HEK293T (cell line): ENCODE measurements at regions not wholly inside any gene's neighbourhood (a gene's known extent, or its start where the extent isn't known, plus 50 kb on each side); places are given as distances from the start of the nearest gene placed in this dataset.

Source experiments
- ARNT ChIP-seq: fragments of 450-650 bp; IDR thresholded peaks from 2 replicates; pipeline ENCODE4 v1.6.1; 2017; ENCODE audit warnings: mild to moderate bottlenecking
- ELF4 ChIP-seq: fragments of 450-650 bp; IDR thresholded peaks from 2 replicates; pipeline ENCODE4 v1.6.1; 2017; ENCODE audit warnings: antibody characterized with exemption
- FOXA1 ChIP-seq: fragments of 450-650 bp; IDR thresholded peaks from 2 replicates; pipeline ENCODE4 v1.6.1; 2016; ENCODE audit warnings: mild to moderate bottlenecking
- FOXM1 ChIP-seq: fragments of 450-650 bp; IDR thresholded peaks from 2 replicates; pipeline ENCODE4 v1.6.1; 2017; ENCODE audit warnings: mild to moderate bottlenecking, borderline replicate concordance
- HDGF ChIP-seq: fragments of 450-650 bp; IDR thresholded peaks from 2 replicates; pipeline ENCODE4 v1.6.1; 2017; ENCODE audit warnings: antibody characterized with exemption, borderline replicate concordance
- SP1 ChIP-seq: fragments of 450-650 bp; IDR thresholded peaks from 2 replicates; pipeline ENCODE4 v1.6.1; 2017

DNA sequence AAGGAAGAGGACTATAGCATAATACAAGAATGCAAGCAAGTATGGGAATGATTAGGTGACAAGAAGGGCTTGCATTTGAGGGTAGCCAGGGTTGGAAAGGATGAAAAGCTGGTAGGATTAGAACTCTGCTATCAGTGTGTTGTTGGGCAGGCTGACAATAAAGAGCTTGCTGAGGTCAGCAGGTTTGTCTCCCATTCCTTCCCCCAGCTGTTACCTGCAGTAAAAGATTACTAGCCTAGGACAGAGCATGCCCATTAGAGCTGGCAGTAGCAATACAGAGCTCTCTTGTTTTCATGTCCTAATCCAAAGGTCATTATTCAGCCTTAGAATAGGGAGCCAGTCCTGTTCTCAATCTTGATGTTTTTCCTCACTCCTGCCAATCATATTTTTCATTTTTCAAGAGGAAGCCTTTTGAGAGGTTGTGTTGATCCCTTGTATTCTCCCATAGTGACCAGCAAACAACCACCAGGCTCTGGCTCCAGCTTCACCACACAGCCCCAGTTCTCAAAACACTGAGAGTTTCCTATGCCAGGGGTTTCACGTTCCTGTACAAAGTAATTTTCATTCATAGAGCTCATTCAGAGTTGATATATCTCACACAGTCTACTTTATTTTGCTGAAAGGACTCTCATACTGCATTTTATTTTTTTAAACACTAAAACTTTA is 71.7 kb downstream of the OR2K2 start:
- TF ChIP-seq ELF4 (no peak), ARNT (no peak), HDGF (no peak), SP1 (no peak), FOXA1 (no peak), FOXM1 (no peak)
